ENCODE measurements at regions not wholly inside any gene's neighbourhood (a gene's known extent, or its start where the extent isn't known, plus 50 kb on each side); places are given as distances from the start of the nearest gene placed in this dataset.

DNA sequence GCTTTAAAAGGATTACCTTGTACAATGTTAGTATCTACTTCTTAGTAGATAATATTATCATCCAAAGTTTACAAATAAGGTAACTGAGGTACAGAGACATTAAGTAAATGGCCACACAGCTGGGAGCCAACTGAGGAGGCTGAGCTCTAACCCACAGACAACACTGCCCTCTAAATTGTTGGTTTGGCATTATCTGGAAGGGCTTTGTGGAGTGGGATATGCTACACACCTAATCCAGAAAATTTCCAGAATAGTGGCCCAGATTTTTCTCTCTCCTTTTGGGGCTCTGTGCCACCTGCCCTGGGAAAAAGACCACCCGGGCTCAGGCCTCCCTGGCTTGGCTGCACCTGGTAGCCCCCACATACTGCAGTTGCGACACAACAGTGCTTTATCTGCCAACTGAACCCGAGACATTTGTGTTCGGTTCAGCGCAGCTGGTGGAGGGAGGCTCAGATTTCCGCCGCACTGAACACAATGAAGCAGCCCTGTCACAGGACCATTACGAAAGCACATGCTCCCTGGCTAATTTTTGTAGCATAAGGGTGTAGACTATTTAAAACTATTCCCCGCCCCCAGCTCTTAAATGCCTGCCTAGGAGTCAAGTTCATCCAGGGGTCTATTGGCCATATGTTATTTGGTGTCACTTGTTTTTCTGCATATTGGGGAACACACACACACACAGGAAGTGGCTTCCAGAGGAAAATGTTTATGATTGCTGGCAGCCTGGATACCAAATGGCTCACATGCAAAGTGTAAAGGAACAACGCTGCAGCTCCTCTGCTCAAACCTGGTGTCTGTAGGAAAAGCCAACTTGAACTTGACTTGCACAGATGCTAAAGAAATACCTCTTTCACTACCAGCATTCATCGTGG, 92.3 kb upstream of the ESRRG start:
- TF ChIP-seq POLR2A (IDR thresholded peaks at IDR 0.05; ENCODE audit: low read depth, low read length) (no peak), POLR2AphosphoS5 (IDR thresholded peaks at IDR 0.05; ENCODE audit: low read depth, low read length) (no peak), PAX5 (IDR thresholded peaks at IDR 0.05; ENCODE audit: insufficient read depth, low read length, severe bottlenecking) (no peak), TAF1 (IDR thresholded peaks at IDR 0.05; ENCODE audit: low read depth, low read length) (no peak), SPI1 (IDR thresholded peaks at IDR 0.05; ENCODE audit: low read depth, low read length) (no peak), POU2F2 (IDR thresholded peaks at IDR 0.05; ENCODE audit: low read depth, low read length) (no peak)

All from GM12891 (cell line).